HepG2 (cell line): ENCODE measurements at regions not wholly inside any gene's neighbourhood (a gene's known extent, or its start where the extent isn't known, plus 50 kb on each side); places are given as distances from the start of the nearest gene placed in this dataset.

ENCODE experiments used
- ATAC-seq: fragments of 200-7000 bp; cut with Tn5 transposase; 3 replicates; pipeline ENCODE4 v1.9.1; 2020; ENCODE audit warnings: mild to moderate bottlenecking, moderate library complexity
- BruUV-seq: library from RNA; stranded (reverse); fragments of 400-500 nt; replicated peaks from 2 replicates; lab custom pipeline; 2021; lab: Mats Ljungman, UMichigan
- CTCF ChIA-PET: fragments of 300-600 bp; formaldehyde crosslinking; extraction: SDS; loops from one replicate; lab custom pipeline; 2021; ENCODE audit warnings: low total read pairs, inconsistent platforms, low intra/inter-chr PET ratio; lab: Yijun Ruan, JAX
- POLR2A ChIA-PET: fragments of 350-600 bp; sonication (Branson Sonifier 250); formaldehyde crosslinking; loops from one replicate; lab custom pipeline; 2020; ENCODE audit warnings: antibody characterized with exemption, inconsistent platforms; lab: Yijun Ruan, JAX
- DNase-seq: peaks from one replicate; pipeline ENCODE4 v3.0.0-alpha.2; 2015; ENCODE audit warnings: low spot score
- FAIRE-seq: peaks from 3 replicates; lab custom pipeline; 2011; peaks lifted over from hg19 to GRCh38; lab: Jason Lieb, UNC
- H2AFZ ChIP-seq: one replicate; pipeline ENCODE4 v1.6.1; 2011; ENCODE audit warnings: low read length, inconsistent platforms
- H3K27ac ChIP-seq: fragments of 300-600 bp; 3 replicates; pipeline ENCODE4 v1.8.0; 2011; ENCODE audit warnings: mixed run types, mild to moderate bottlenecking, mixed read lengths, low read length, inconsistent platforms; ENCODE audit not compliant: insufficient read depth; ENCODE audit errors: extremely low read length
- H3K27me3 ChIP-seq, 2 experiments: fragments of 200-600 bp in 1 of 2; 2 replicates in 1 of 2; 3 replicates in 1 of 2; pipeline versions ENCODE4 v1.6.0 to v1.8.0; 2011; ENCODE audit warnings: low read length in 2 of 2, mild to moderate bottlenecking in 2 of 2, moderate library complexity in 2 of 2, inconsistent platforms in 1 of 2; ENCODE audit not compliant: insufficient read depth in 2 of 2, control insufficient read depth in 1 of 2
- H3K36me3 ChIP-seq, 2 experiments: fragments of 200-600 bp in 1 of 2; replicated peaks in 1 of 2; 2 replicates in 1 of 2; 3 replicates in 1 of 2; pipeline versions ENCODE4 v1.5.1 to v1.8.0; 2011; ENCODE audit warnings: low read length in 2 of 2, inconsistent platforms in 1 of 2; ENCODE audit not compliant: insufficient read depth in 2 of 2, control insufficient read depth in 1 of 2
- H3K4me1 ChIP-seq: 2 replicates; pipeline ENCODE4 v1.5.1; 2012; ENCODE audit warnings: low read length, inconsistent platforms; ENCODE audit not compliant: insufficient read depth
- H3K4me2 ChIP-seq: 2 replicates; pipeline ENCODE4 v1.6.0; 2011; ENCODE audit warnings: low read depth, low read length, inconsistent platforms
- H3K4me3 ChIP-seq, 3 experiments: fragments of 200-600 bp in 1 of 3; sonication (generic), shearing (Covaris generic) in 1 of 3; replicated peaks in 1 of 3; 2 replicates each; pipeline ENCODE4 v1.5.1; 2011 to 2016; ENCODE audit warnings: low read length in 3 of 3, inconsistent platforms in 2 of 3, low read depth in 2 of 3, mild to moderate bottlenecking in 2 of 3, control low read depth in 1 of 3, mixed read lengths in 1 of 3; ENCODE audit not compliant: insufficient read depth in 1 of 3
- H3K79me2 ChIP-seq: one replicate; pipeline ENCODE4 v1.6.1; 2011; ENCODE audit warnings: low read length, inconsistent platforms; ENCODE audit not compliant: insufficient read depth
- H3K9ac ChIP-seq: 2 replicates; pipeline ENCODE4 v1.6.0; 2011; ENCODE audit warnings: mild to moderate bottlenecking, low read depth, low read length, inconsistent platforms; ENCODE audit not compliant: insufficient read depth
- H3K9me3 ChIP-seq: 2 replicates; pipeline ENCODE4 v1.5.1; 2012; ENCODE audit warnings: mild to moderate bottlenecking, low read length
- H4K20me1 ChIP-seq: 2 replicates; pipeline ENCODE4 v1.6.0; 2011; ENCODE audit warnings: inconsistent platforms, mild to moderate bottlenecking, low read length, moderate library complexity; ENCODE audit not compliant: insufficient read depth
- ELF3 ChIP-seq: IDR thresholded peaks from 2 replicates; pipeline ENCODE4 v1.6.1; 2016; ENCODE audit warnings: missing genetic modification reagents, missing compliant biosample characterization
- HES4 ChIP-seq: sonication (generic); formaldehyde crosslinking; IDR thresholded peaks from 2 replicates; pipeline ENCODE4 v1.9.0; 2021; ENCODE audit warnings: mild to moderate bottlenecking, missing genetic modification reagents, borderline replicate concordance
- JUNB ChIP-seq: sonication (generic); formaldehyde crosslinking; IDR thresholded peaks from 2 replicates; pipeline ENCODE4 v1.8.0; 2022; ENCODE audit warnings: missing genetic modification reagents, mild to moderate bottlenecking, borderline replicate concordance
- MYC ChIP-seq: sonication (generic); formaldehyde crosslinking; IDR thresholded peaks from 2 replicates; pipeline ENCODE4 v1.9.0; 2021; ENCODE audit warnings: missing genetic modification reagents, borderline replicate concordance
- NCOA2 ChIP-seq: sonication (generic); formaldehyde crosslinking; IDR thresholded peaks from 2 replicates; pipeline ENCODE4 v1.8.0; 2022; ENCODE audit warnings: inconsistent platforms
- PHB2 ChIP-seq: fragments of 450-650 bp; IDR thresholded peaks from 2 replicates; pipeline ENCODE4 v1.6.1; 2018; ENCODE audit not compliant: partially characterized antibody
- PRPF4 ChIP-seq: fragments of 200-400 bp; formaldehyde crosslinking; IDR thresholded peaks from 2 replicates; pipeline ENCODE4 v1.6.1; 2016; ENCODE audit warnings: low read length, low read depth; ENCODE audit not compliant: poor library complexity, severe bottlenecking
- SNAPC2 ChIP-seq: sonication (generic); formaldehyde crosslinking; IDR thresholded peaks from 2 replicates; pipeline ENCODE4 v1.8.1; 2022; ENCODE audit warnings: mild to moderate bottlenecking, missing genetic modification reagents
- SSRP1 ChIP-seq: IDR thresholded peaks from 2 replicates; pipeline ENCODE4 v1.6.1; 2016; ENCODE audit warnings: control low read depth
- ZNF547 ChIP-seq: sonication (generic); formaldehyde crosslinking; IDR thresholded peaks from 2 replicates; pipeline ENCODE4 v1.5.1; 2020; ENCODE audit warnings: mild to moderate bottlenecking, missing genetic modification reagents
- ZNF672 ChIP-seq: sonication (generic); formaldehyde crosslinking; IDR thresholded peaks from 2 replicates; pipeline ENCODE4 v1.8.1; 2022; ENCODE audit warnings: missing genetic modification reagents
- WGBS: methylation state at CpG from one replicate; pipeline ENCODE4 v1.1.6; 2017; ENCODE audit warnings: low lambda C conversion rate; 5-methylcytosine and 5-hydroxymethylcytosine counted together
- in situ Hi-C: cut with HindIII; loops from 2 replicates; pipeline ENCODE4 v1.10.0; 2017; ENCODE audit warnings: low pct_unique_long_range_greater_than_20kb; ENCODE audit not compliant: extremely low pct_ligation_motif_present
- intact Hi-C: fragments of 100-400 bp; cut with micrococcal nuclease; formaldehyde crosslinking; loops from one replicate; pipeline ENCODE4 v1.10.0; 2022; ENCODE audit not compliant: unreplicated experiment
- TF ChIP-seq, protein P1 (sequence below): sonication (generic); formaldehyde crosslinking; IDR thresholded peaks from 2 replicates; pipeline ENCODE4; 2020; ENCODE audit warnings: missing genetic modification reagents, mild to moderate bottlenecking, borderline replicate concordance
- TF ChIP-seq, protein P2 (sequence below): sonication (generic); formaldehyde crosslinking; IDR thresholded peaks from 2 replicates; pipeline ENCODE4 v1.8.1; 2023; ENCODE audit warnings: mild to moderate bottlenecking, moderate library complexity, missing genetic modification reagents
- TF ChIP-seq, protein P3 (sequence below): sonication (generic); formaldehyde crosslinking; IDR thresholded peaks from 2 replicates; pipeline ENCODE4 v1.9.0; 2021; ENCODE audit warnings: missing genetic modification reagents, borderline replicate concordance
- TF ChIP-seq, protein P4 (sequence below): sonication (generic); formaldehyde crosslinking; IDR thresholded peaks from 2 replicates; pipeline ENCODE4 v1.8.1; 2023; ENCODE audit warnings: mild to moderate bottlenecking, missing genetic modification reagents

DNA sequence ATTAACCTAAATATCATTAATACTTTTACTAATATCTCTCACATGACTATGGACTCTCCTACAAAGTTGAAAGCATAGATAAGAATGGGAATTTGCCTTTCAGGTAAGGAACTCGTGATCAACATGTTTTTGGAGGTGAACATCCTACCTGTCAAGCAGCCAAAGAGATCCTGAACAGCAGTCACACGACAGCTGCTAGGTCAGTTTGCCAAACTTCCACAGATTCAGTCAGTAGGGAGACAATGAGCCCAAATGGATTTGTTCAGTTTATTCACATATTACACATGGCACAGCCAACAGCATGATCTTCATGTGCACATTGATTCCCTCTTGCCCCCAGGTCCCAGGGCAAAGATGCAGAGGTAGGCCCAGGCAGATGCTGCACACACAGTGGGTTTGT, 86.1 kb upstream of the LOC128125822 start (continued):
- TF ChIP-seq PHB2 = no peak

DNA sequence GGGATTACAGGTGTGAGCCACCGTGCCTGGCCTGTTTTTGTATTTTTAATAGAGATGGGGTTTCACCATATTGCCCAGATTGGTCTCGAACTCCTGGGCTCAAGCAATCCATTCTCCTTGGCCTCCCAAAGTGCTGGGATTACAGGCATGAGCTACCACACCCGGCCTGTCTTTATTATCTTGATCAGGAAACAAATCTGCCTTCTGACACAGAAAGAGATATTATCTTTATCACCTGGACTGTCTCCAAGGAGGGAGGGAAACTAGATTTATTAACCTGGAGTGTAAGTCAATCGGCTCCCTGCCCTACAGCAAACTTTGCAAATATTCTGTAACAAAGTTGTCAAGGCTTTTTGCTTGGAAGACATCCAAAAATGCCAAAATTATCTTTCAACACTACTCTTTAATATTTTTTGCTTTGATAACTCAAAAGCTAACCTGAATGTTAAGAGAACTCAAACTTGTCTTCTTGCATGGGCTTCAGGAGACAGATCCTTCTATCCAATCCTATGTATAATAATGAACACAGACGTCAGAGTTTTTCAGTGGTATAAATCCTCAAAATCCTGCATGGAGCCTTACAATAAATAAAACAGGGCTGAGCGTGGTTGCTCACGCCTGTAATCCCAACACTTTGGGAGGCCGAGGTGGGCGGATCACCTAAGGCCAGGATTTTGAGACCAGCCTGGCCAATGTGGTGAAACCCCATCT, 85.0 kb upstream of the LOC128125822 start:
- Histone ChIP-seq H4K20me1 (no peaks in the 10 kb centered on the region), H3K4me3 (no peak overlapping the region), H3K27ac (no peak overlapping the region), H3K9ac (no peak overlapping the region), H3K27me3 (no peaks in the 10 kb centered on the region), H3K4me2 (no peak overlapping the region), H3K36me3 (no peaks in the 10 kb centered on the region), H3K9me3 (no peaks in the 10 kb centered on the region), H3K4me1 (peaks cover 18% of the 10 kb centered on the region), H2AFZ (no peak overlapping the region), H3K79me2 (no peaks in the 10 kb centered on the region)
- POLR2A ChIA-PET = no interaction called here
- in situ Hi-C loops = no loop called here
- CTCF ChIA-PET = no interaction called here
- WGBS = 89% methylated on average over 9 of the region's 9 CpGs
- no TSS peak for BruUV-seq
- no peak for FAIRE-seq
- intact Hi-C loops = no loop called here
- DNase-seq = no peak
- no peak for ATAC-seq
- TF ChIP-seq NCOA2 (CRISPR knock-in tag) = no peak
- TF ChIP-seq, protein P1, sequence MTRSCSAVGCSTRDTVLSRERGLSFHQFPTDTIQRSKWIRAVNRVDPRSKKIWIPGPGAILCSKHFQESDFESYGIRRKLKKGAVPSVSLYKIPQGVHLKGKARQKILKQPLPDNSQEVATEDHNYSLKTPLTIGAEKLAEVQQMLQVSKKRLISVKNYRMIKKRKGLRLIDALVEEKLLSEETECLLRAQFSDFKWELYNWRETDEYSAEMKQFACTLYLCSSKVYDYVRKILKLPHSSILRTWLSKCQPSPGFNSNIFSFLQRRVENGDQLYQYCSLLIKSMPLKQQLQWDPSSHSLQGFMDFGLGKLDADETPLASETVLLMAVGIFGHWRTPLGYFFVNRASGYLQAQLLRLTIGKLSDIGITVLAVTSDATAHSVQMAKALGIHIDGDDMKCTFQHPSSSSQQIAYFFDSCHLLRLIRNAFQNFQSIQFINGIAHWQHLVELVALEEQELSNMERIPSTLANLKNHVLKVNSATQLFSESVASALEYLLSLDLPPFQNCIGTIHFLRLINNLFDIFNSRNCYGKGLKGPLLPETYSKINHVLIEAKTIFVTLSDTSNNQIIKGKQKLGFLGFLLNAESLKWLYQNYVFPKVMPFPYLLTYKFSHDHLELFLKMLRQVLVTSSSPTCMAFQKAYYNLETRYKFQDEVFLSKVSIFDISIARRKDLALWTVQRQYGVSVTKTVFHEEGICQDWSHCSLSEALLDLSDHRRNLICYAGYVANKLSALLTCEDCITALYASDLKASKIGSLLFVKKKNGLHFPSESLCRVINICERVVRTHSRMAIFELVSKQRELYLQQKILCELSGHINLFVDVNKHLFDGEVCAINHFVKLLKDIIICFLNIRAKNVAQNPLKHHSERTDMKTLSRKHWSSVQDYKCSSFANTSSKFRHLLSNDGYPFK = no peak
- TF ChIP-seq ZNF547 (CRISPR knock-in tag) = no peak
- no peak for TF ChIP-seq ELF3 (CRISPR knock-in tag)
- TF ChIP-seq HES4 (CRISPR knock-in tag) = no peak
- TF ChIP-seq ZNF672 (CRISPR knock-in tag) = no peak
- no peak for TF ChIP-seq PRPF4
- TF ChIP-seq, protein P2, sequence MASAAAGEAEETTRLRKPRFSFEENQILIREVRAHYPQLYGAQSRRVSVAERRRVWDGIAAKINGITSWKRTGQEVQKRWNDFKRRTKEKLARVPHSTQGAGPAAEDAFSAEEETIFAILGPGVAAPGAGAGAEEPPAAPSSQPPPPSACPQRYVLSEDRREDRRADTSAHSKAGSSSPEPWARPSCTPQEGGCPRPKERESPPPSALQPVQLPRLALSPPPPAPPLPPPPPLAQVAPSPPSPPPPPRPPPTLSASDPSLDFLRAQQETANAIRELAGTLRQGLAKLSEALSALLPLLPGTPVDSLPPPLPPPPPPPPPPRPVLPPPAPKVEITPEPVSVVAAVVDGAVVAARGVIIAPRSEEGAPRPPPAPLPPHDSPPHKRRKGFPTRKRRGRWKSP (CRISPR knock-in tag) = no peak
- no peak for TF ChIP-seq JUNB (CRISPR knock-in tag)
- no peak for TF ChIP-seq SSRP1 (CRISPR knock-in tag)
- TF ChIP-seq MYC (CRISPR knock-in tag) = no peak
- no peak for TF ChIP-seq SNAPC2 (CRISPR knock-in tag)
- TF ChIP-seq, protein P3, sequence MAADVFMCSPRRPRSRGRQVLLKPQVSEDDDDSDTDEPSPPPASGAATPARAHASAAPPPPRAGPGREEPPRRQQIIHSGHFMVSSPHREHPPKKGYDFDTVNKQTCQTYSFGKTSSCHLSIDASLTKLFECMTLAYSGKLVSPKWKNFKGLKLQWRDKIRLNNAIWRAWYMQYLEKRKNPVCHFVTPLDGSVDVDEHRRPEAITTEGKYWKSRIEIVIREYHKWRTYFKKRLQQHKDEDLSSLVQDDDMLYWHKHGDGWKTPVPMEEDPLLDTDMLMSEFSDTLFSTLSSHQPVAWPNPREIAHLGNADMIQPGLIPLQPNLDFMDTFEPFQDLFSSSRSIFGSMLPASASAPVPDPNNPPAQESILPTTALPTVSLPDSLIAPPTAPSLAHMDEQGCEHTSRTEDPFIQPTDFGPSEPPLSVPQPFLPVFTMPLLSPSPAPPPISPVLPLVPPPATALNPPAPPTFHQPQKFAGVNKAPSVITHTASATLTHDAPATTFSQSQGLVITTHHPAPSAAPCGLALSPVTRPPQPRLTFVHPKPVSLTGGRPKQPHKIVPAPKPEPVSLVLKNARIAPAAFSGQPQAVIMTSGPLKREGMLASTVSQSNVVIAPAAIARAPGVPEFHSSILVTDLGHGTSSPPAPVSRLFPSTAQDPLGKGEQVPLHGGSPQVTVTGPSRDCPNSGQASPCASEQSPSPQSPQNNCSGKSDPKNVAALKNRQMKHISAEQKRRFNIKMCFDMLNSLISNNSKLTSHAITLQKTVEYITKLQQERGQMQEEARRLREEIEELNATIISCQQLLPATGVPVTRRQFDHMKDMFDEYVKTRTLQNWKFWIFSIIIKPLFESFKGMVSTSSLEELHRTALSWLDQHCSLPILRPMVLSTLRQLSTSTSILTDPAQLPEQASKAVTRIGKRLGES (CRISPR knock-in tag) = no peak
- TF ChIP-seq, protein P4, sequence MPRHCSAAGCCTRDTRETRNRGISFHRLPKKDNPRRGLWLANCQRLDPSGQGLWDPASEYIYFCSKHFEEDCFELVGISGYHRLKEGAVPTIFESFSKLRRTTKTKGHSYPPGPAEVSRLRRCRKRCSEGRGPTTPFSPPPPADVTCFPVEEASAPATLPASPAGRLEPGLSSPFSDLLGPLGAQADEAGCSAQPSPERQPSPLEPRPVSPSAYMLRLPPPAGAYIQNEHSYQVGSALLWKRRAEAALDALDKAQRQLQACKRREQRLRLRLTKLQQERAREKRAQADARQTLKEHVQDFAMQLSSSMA (CRISPR knock-in tag) = no peak
